ENCODE measurements at regions not wholly inside any gene's neighbourhood (a gene's known extent, or its start where the extent isn't known, plus 50 kb on each side); places are given as distances from the start of the nearest gene placed in this dataset.

GRCh38 chr4:4627906-4628305 lies 86.1 kb upstream of the STX18 start:
- Histone ChIP-seq H3K4me3 (no peak overlapping the region), H3K79me2 (ENCODE audit: control insufficient read depth, insufficient read depth, low read length) (no peaks in the 10 kb centered on the region), H3K27me3 (ENCODE audit: control insufficient read depth in 2 of 2, insufficient read depth in 2 of 2, low read length in 2 of 2) (0 out of 5 replicates have a peak, but pooled peaks cover 0 to 8% of the 10 kb centered on the region in 2 experiments), H3K9me3 (replicated peaks; ENCODE audit: control insufficient read depth, insufficient read depth, low read depth, low read length) (no peaks in the 10 kb centered on the region), H3K36me3 (ENCODE audit: control insufficient read depth, insufficient read depth, low read length) (no peaks in the 10 kb centered on the region), H3K4me1 (replicated peaks in 1 of 2; ENCODE audit: control insufficient read depth in 2 of 2, insufficient read depth in 2 of 2, low read length in 2 of 2) (no peaks in the 10 kb centered on the region; a peak in 1 of 5 replicates), H3K4me2 (ENCODE audit: insufficient read depth, low read length) (no peak overlapping the region), H3K9me1 (ENCODE audit: control insufficient read depth, insufficient read depth, low read length) (no peaks in the 10 kb centered on the region), H3K27ac (ENCODE audit: extremely low read depth, low read depth, low read length) (no peak overlapping the region), H2AFZ (ENCODE audit: low read depth, low read length) (no peak overlapping the region), H4K20me1 (replicated peaks; ENCODE audit: control insufficient read depth, insufficient read depth, low read length) (0 out of 2 replicates have a peak, but pooled peaks cover 3% of the 10 kb centered on the region), H3K9ac (ENCODE audit: insufficient read depth in 1 of 2, low read depth in 2 of 2, low read length in 2 of 2) (no peak overlapping the region)
- ChIA-PET POLR2A (interaction anchor here (0.9 kb wide), 1 partner anchor 9 kb away, joined by 5 read pairs; no protein-coding TSS in a partner anchor), CTCF (ENCODE audit: low intra/inter-chr PET ratio) (no interaction called here)
- in situ Hi-C loops (cut with MboI) = no loop called here
- TF ChIP-seq ZNF165 (CRISPR knock-in tag; IDR thresholded peaks at IDR 0.05; ENCODE audit: borderline replicate concordance) (no peak), ZNF436 (CRISPR knock-in tag; IDR thresholded peaks at IDR 0.05) (no peak), GTF2F1 (IDR thresholded peaks at IDR 0.05; ENCODE audit: low read depth, low read length) (no peak), AFF4 (CRISPR knock-in tag; IDR thresholded peaks at IDR 0.05) (no peak), CGGBP1 (CRISPR knock-in tag; IDR thresholded peaks at IDR 0.05) (no peak)
- TF ChIP-seq, protein P1, sequence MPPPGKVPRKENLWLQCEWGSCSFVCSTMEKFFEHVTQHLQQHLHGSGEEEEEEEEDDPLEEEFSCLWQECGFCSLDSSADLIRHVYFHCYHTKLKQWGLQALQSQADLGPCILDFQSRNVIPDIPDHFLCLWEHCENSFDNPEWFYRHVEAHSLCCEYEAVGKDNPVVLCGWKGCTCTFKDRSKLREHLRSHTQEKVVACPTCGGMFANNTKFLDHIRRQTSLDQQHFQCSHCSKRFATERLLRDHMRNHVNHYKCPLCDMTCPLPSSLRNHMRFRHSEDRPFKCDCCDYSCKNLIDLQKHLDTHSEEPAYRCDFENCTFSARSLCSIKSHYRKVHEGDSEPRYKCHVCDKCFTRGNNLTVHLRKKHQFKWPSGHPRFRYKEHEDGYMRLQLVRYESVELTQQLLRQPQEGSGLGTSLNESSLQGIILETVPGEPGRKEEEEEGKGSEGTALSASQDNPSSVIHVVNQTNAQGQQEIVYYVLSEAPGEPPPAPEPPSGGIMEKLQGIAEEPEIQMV (tag; conservative IDR thresholded peaks at IDR 0.05; ENCODE audit: low read depth) = no peak
- 0% methylated on average over 2 of the region's 2 CpGs for WGBS (ENCODE audit: insufficient coverage, low coverage, missing lambda C conversion rate)
- intact Hi-C loops (cut with micrococcal nuclease) = no loop called here
- no TSS peak for BruUV-seq (replicated peaks)
- DNase-seq (ENCODE audit: extremely low read depth in 1 of 4, low spot score in 3 of 4) (no peak), FAIRE-seq (no peak), ATAC-seq (no peak)

Data from K562 (cell line).